GM12878 (cell line): ENCODE measurements at regions not wholly inside any gene's neighbourhood (a gene's known extent, or its start where the extent isn't known, plus 50 kb on each side); places are given as distances from the start of the nearest gene placed in this dataset.

Experiments
- CTCF ChIP-seq, 3 experiments: IDR thresholded peaks in 2 of 3; conservative IDR thresholded peaks in 1 of 3; 2 replicates each; pipeline ENCODE4 v1.5.1; 2011; ENCODE audit warnings: low read depth in 3 of 3, low read length in 3 of 3, mild to moderate bottlenecking in 3 of 3, control low read depth in 2 of 3, moderate library complexity in 2 of 3, inconsistent platforms in 1 of 3, mixed read lengths in 1 of 3; ENCODE audit not compliant: control insufficient read depth in 2 of 3, insufficient read depth in 1 of 3; ENCODE audit errors: extremely low read depth in 1 of 3
- MXI1 ChIP-seq: fragments of 150-350 bp; IDR thresholded peaks from 2 replicates; pipeline ENCODE4 v1.6.1; 2011; ENCODE audit warnings: low read depth, mild to moderate bottlenecking, inconsistent platforms, low read length, improper control_type of control experiment
- NFYB ChIP-seq: IDR thresholded peaks from 2 replicates; pipeline ENCODE4 v1.6.1; 2011; ENCODE audit warnings: low read depth, mild to moderate bottlenecking, low read length, improper control_type of control experiment, moderate library complexity; ENCODE audit not compliant: insufficient read depth
- NR2F1 ChIP-seq: fragments of 450-650 bp; conservative IDR thresholded peaks from 2 replicates; pipeline ENCODE4 v1.6.1; 2017; ENCODE audit warnings: mild to moderate bottlenecking
- POLR2AphosphoS5 ChIP-seq: IDR thresholded peaks from 2 replicates; pipeline ENCODE4 v1.6.1; 2011; ENCODE audit warnings: mild to moderate bottlenecking, low read length, inconsistent platforms
- SREBF2 ChIP-seq: IDR thresholded peaks from 2 replicates; pipeline ENCODE4 v1.6.1; 2012; ENCODE audit warnings: mild to moderate bottlenecking, low read length
- TF ChIP-seq, protein P1 (sequence below): IDR thresholded peaks from 2 replicates; pipeline ENCODE4 v1.6.1; 2012; ENCODE audit warnings: low read depth, low read length, improper control_type of control experiment

- TF ChIP-seq, protein P1, sequence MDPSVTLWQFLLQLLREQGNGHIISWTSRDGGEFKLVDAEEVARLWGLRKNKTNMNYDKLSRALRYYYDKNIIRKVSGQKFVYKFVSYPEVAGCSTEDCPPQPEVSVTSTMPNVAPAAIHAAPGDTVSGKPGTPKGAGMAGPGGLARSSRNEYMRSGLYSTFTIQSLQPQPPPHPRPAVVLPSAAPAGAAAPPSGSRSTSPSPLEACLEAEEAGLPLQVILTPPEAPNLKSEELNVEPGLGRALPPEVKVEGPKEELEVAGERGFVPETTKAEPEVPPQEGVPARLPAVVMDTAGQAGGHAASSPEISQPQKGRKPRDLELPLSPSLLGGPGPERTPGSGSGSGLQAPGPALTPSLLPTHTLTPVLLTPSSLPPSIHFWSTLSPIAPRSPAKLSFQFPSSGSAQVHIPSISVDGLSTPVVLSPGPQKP: no peak
- no peak for TF ChIP-seq CTCF (IDR thresholded peaks at IDR 0.05 in 2 of 3, conservative IDR thresholded peaks at IDR 0.05 in 1 of 3; ENCODE audit: control insufficient read depth in 2 of 3, extremely low read depth in 1 of 3, insufficient read depth in 1 of 3, low read depth in 3 of 3, low read length in 3 of 3)
- TF ChIP-seq NR2F1: no peak
- TF ChIP-seq POLR2AphosphoS5: no peak
- no peak for TF ChIP-seq NFYB
- TF ChIP-seq MXI1: no peak
- no peak for TF ChIP-seq SREBF2
Measured at GRCh38 chr3:127449486-127450212, 140.9 kb downstream of the TPRA1 start.
